Activated naive CD4-positive, alpha-beta T cell treated with anti-CD3 and anti-CD28 coated beads, Interleukin-2, amount 50 U/mL, for 16 hours (primary cell): ENCODE measurements at regions not wholly inside any gene's neighbourhood (a gene's known extent, or its start where the extent isn't known, plus 50 kb on each side); places are given as distances from the start of the nearest gene placed in this dataset.

Experiments
- DNase-seq: peaks from one replicate; pipeline ENCODE4 v3.0.0-alpha.2; 2020

GRCh38 chr4:123898946-123899666, 502.5 kb downstream of the SPRY1 start:
- no peak for DNase-seq

- no peak for DNase-seq
Observed at GRCh38 chr4:123904882-123905281, 508.3 kb downstream of the SPRY1 start.

- no peak for DNase-seq
Observed at GRCh38 chr4:123913598-123913997, 517.0 kb downstream of the SPRY1 start.

- DNase-seq = no peak
Observed at GRCh38 chr4:123916821-123917220, 520.2 kb downstream of the SPRY1 start.

- DNase-seq = no peak
Observed at GRCh38 chr4:123919576-123920098, 523.0 kb downstream of the SPRY1 start.

- no peak for DNase-seq
Observed at GRCh38 chr4:123921339-123921738, 524.7 kb downstream of the SPRY1 start.

- no peak for DNase-seq
Observed at GRCh38 chr4:123922847-123923246, 526.3 kb downstream of the SPRY1 start.

- no peak for DNase-seq
Observed at GRCh38 chr4:123924536-123924935, 527.9 kb downstream of the SPRY1 start.

- DNase-seq = no peak
Observed at GRCh38 chr4:123929565-123929964, 533.0 kb downstream of the SPRY1 start.

- DNase-seq = no peak
Observed at GRCh38 chr4:123930996-123931395, 534.4 kb downstream of the SPRY1 start.

- no peak for DNase-seq
Observed at GRCh38 chr4:123934096-123934495, 537.5 kb downstream of the SPRY1 start.

GRCh38 chr4:123936621-123937043, 540.0 kb downstream of the SPRY1 start:
- DNase-seq = no peak

- no peak for DNase-seq
Observed at GRCh38 chr4:123937581-123937980, 541.0 kb downstream of the SPRY1 start.

- DNase-seq = no peak
Observed at GRCh38 chr4:123939621-123940020, 543.0 kb downstream of the SPRY1 start.

- DNase-seq = no peak
Observed at GRCh38 chr4:123940604-123941003, 544.0 kb downstream of the SPRY1 start.

- no peak for DNase-seq
Observed at GRCh38 chr4:123941306-123941705, 544.7 kb downstream of the SPRY1 start.

GRCh38 chr4:123943976-123944375, 547.4 kb downstream of the SPRY1 start:
- no peak for DNase-seq

- DNase-seq = no peak
Observed at GRCh38 chr4:123945301-123945700, 548.7 kb downstream of the SPRY1 start.

- no peak for DNase-seq
Observed at GRCh38 chr4:123950530-123950929, 553.9 kb downstream of the SPRY1 start.

GRCh38 chr4:123952530-123953274, 556.1 kb downstream of the SPRY1 start:
- no peak for DNase-seq

GRCh38 chr4:123953566-123953965, 557.0 kb downstream of the SPRY1 start:
- no peak for DNase-seq

- no peak for DNase-seq
Observed at GRCh38 chr4:123954220-123954619, 557.6 kb downstream of the SPRY1 start.

- no peak for DNase-seq
Observed at GRCh38 chr4:123955167-123955800, 558.7 kb downstream of the SPRY1 start.

- no peak for DNase-seq
Observed at GRCh38 chr4:123956204-123956603, 559.6 kb downstream of the SPRY1 start.
